COLO668 (cell line): ENCODE measurements at regions not wholly inside any gene's neighbourhood (a gene's known extent, or its start where the extent isn't known, plus 50 kb on each side); places are given as distances from the start of the nearest gene placed in this dataset.
A peak's percentile ranks its signal among the peaks of the same experiment; 100 is the strongest.

Experiments used
- DNase-seq: peaks from one replicate; lab custom pipeline; 2025; ENCODE audit not compliant: unreplicated experiment; lab: John Stamatoyannopoulos, UW

GRCh38 chr22:49425356-49425755, 402.3 kb downstream of the BRD1 start:
- no peak for DNase-seq

GRCh38 chr22:49424893-49425270, 402.8 kb downstream of the BRD1 start:
- DNase-seq, result no peak

GRCh38 chr22:49423125-49423650, 404.5 kb downstream of the BRD1 start:
- no peak for DNase-seq

- DNase-seq, result no peak
These were observed 405.0 kb downstream of the BRD1 start for GRCh38 chr22:49422701-49423100.

- DNase-seq, result no peak
These were observed 407.0 kb downstream of the BRD1 start for GRCh38 chr22:49420651-49421050.

GRCh38 chr22:49419661-49420060, 408.0 kb downstream of the BRD1 start:
- DNase-seq, result no peak

GRCh38 chr22:49418943-49419342, 408.7 kb downstream of the BRD1 start:
- no peak for DNase-seq

- peak; percentile 75 for DNase-seq
These were observed 409.3 kb downstream of the BRD1 start for GRCh38 chr22:49418341-49418894.

GRCh38 chr22:49417833-49418232, 409.8 kb downstream of the BRD1 start:
- DNase-seq, result no peak

GRCh38 chr22:49417326-49417725, 410.3 kb downstream of the BRD1 start:
- no peak for DNase-seq

GRCh38 chr22:49415151-49415951, 412.3 kb downstream of the BRD1 start:
- no peak for DNase-seq

GRCh38 chr22:49413551-49413950, 414.1 kb downstream of the BRD1 start:
- no peak for DNase-seq

- no peak for DNase-seq
These were observed 414.5 kb downstream of the BRD1 start for GRCh38 chr22:49413146-49413545.

GRCh38 chr22:49412236-49412635, 415.4 kb downstream of the BRD1 start:
- DNase-seq, result no peak

GRCh38 chr22:49411236-49411635, 416.4 kb downstream of the BRD1 start:
- no peak for DNase-seq

- no peak for DNase-seq
These were observed 419.4 kb downstream of the BRD1 start for GRCh38 chr22:49408102-49408836.

- DNase-seq, result no peak
These were observed 420.6 kb downstream of the BRD1 start for GRCh38 chr22:49406879-49407587.

GRCh38 chr22:49406047-49406650, 421.5 kb downstream of the BRD1 start:
- DNase-seq, result no peak

- no peak for DNase-seq
These were observed 422.1 kb downstream of the BRD1 start for GRCh38 chr22:49405590-49405989.

GRCh38 chr22:49404576-49405241, 423.0 kb downstream of the BRD1 start:
- no peak for DNase-seq
